ENCODE measurements at regions not wholly inside any gene's neighbourhood (a gene's known extent, or its start where the extent isn't known, plus 50 kb on each side); places are given as distances from the start of the nearest gene placed in this dataset.

DNA sequence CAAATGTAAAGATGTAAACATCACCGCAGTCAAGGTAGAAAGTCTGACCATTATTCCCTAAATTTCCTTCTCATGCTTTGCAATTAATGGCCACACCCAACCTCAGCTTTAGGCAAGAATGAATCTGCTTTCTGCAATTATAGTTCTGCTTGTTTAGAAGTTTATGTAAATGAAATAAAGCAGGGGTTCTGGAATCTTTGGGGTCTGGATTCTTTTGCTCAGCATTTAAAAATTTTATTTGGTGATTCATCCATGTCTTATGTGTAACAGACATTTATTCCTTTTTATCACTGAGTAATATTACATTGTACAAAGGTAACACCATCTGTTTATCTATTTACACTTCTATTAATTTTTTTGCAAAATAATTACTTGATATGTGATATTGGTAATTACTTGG, 613.6 kb downstream of the UTRN start:
- no peaks in the 10 kb centered on the region for H3K36me3 ChIP-seq (ENCODE audit: control insufficient read depth, insufficient read depth, low read length)
- ChIA-PET POLR2A (no interaction called here), CTCF (no interaction called here)
- BruUV-seq (replicated peaks), result no TSS peak
- no peak for ATAC-seq
- intact Hi-C loops (cut with micrococcal nuclease; ENCODE audit: unreplicated experiment), result no loop called here
- H3K27ac ChIP-seq (ENCODE audit: low read length), result no peak overlapping the region
- in situ Hi-C loops (cut with HindIII; ENCODE audit: low pct_unique_long_range_greater_than_20kb, low sequenced_read_pairs), result no loop called here
- H3K9me3 ChIP-seq (ENCODE audit: control insufficient read depth, insufficient read depth, low read depth, low read length), result no peaks in the 10 kb centered on the region; the same call in 1 of the 2 replicates
- peaks cover 10% of the 10 kb centered on the region for H3K4me1 ChIP-seq (ENCODE audit: control insufficient read depth, insufficient read depth, low read length)
- DNase-seq (ENCODE audit: low read depth, low spot score), result no peak
- no peak overlapping the region for H3K4me3 ChIP-seq (ENCODE audit: low read depth in 2 of 2, low read length in 2 of 2)
- H3K27me3 ChIP-seq (ENCODE audit: control insufficient read depth, insufficient read depth, low read length), result no peaks in the 10 kb centered on the region
- TF ChIP-seq, protein P1, sequence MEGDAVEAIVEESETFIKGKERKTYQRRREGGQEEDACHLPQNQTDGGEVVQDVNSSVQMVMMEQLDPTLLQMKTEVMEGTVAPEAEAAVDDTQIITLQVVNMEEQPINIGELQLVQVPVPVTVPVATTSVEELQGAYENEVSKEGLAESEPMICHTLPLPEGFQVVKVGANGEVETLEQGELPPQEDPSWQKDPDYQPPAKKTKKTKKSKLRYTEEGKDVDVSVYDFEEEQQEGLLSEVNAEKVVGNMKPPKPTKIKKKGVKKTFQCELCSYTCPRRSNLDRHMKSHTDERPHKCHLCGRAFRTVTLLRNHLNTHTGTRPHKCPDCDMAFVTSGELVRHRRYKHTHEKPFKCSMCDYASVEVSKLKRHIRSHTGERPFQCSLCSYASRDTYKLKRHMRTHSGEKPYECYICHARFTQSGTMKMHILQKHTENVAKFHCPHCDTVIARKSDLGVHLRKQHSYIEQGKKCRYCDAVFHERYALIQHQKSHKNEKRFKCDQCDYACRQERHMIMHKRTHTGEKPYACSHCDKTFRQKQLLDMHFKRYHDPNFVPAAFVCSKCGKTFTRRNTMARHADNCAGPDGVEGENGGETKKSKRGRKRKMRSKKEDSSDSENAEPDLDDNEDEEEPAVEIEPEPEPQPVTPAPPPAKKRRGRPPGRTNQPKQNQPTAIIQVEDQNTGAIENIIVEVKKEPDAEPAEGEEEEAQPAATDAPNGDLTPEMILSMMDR (IDR thresholded peaks at IDR 0.05), result no peak
- TF ChIP-seq POLR2AphosphoS5 (IDR thresholded peaks at IDR 0.05; ENCODE audit: low read depth, low read length), result no peak

DNA sequence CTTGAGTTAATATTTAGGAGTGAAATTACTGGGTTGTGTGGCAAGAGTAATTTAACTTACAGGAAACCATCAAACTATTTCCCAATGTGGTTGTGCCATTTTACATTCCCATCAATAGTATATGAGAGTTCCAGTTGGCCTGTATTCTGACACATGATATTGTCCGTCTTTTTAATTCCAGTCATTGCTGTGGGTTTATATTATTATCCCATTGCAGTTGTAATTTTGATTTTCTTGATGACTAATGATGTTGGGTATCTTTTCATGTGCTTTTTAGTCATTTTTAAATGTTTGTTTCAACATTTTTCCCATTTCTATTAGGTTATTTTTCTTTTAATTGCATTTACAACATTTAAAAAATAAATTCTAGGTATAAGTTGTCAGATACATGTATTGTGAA, 614.0 kb downstream of the UTRN start:
- no TSS peak for BruUV-seq (replicated peaks)
- no peak overlapping the region for H3K27ac ChIP-seq (ENCODE audit: low read length)
- ATAC-seq (no peak), DNase-seq (ENCODE audit: low read depth, low spot score) (no peak)
- ChIA-PET POLR2A (interaction anchor here (0.6 kb wide), 1 partner anchor 682 kb away, joined by 3 read pairs; no protein-coding TSS in a partner anchor), CTCF (no interaction called here)
- no peak overlapping the region for H3K4me3 ChIP-seq (ENCODE audit: low read depth in 2 of 2, low read length in 2 of 2)
- intact Hi-C loops (cut with micrococcal nuclease; ENCODE audit: unreplicated experiment), result no loop called here
- peaks cover 10% of the 10 kb centered on the region for H3K4me1 ChIP-seq (ENCODE audit: control insufficient read depth, insufficient read depth, low read length)
- H3K9me3 ChIP-seq (ENCODE audit: control insufficient read depth, insufficient read depth, low read depth, low read length), result no peaks in the 10 kb centered on the region; the same call in 1 of the 2 replicates
- in situ Hi-C loops (cut with HindIII; ENCODE audit: low pct_unique_long_range_greater_than_20kb, low sequenced_read_pairs), result no loop called here
- TF ChIP-seq, protein P1 (IDR thresholded peaks at IDR 0.05), result no peak
- TF ChIP-seq REST (IDR thresholded peaks at IDR 0.05; ENCODE audit: insufficient read depth in 1 of 2, low read depth in 2 of 2, low read length in 1 of 2) (no peak), TCF7L2 (IDR thresholded peaks at IDR 0.05; ENCODE audit: low read depth, low read length) (no peak)
- H3K27me3 ChIP-seq (ENCODE audit: control insufficient read depth, insufficient read depth, low read length), result no peaks in the 10 kb centered on the region
- H3K36me3 ChIP-seq (ENCODE audit: control insufficient read depth, insufficient read depth, low read length), result no peaks in the 10 kb centered on the region

GRCh38 chr6:144901412-144901811, 616.3 kb downstream of the UTRN start:
- ChIA-PET POLR2A (no interaction called here), CTCF (no interaction called here)
- no TSS peak for BruUV-seq (replicated peaks)
- peaks cover 10% of the 10 kb centered on the region for H3K4me1 ChIP-seq (ENCODE audit: control insufficient read depth, insufficient read depth, low read length)
- TF ChIP-seq, protein P1 (IDR thresholded peaks at IDR 0.05), result no peak
- TF ChIP-seq POLR2AphosphoS5 (IDR thresholded peaks at IDR 0.05; ENCODE audit: low read depth, low read length), result no peak
- no peak for TF ChIP-seq REST (IDR thresholded peaks at IDR 0.05; ENCODE audit: insufficient read depth in 1 of 2, low read depth in 2 of 2, low read length in 1 of 2)
- TF ChIP-seq TCF7L2 (IDR thresholded peaks at IDR 0.05; ENCODE audit: low read depth, low read length), result no peak
- TF ChIP-seq SIN3A (IDR thresholded peaks at IDR 0.05; ENCODE audit: borderline replicate concordance, insufficient read depth, low read depth, low read length), result no peak
- no peak overlapping the region for H3K27ac ChIP-seq (ENCODE audit: low read length)
- H3K36me3 ChIP-seq (ENCODE audit: control insufficient read depth, insufficient read depth, low read length), result no peaks in the 10 kb centered on the region
- no peaks in the 10 kb centered on the region for H3K27me3 ChIP-seq (ENCODE audit: control insufficient read depth, insufficient read depth, low read length)
- no peak overlapping the region for H3K4me3 ChIP-seq (ENCODE audit: low read depth in 2 of 2, low read length in 2 of 2)
- in situ Hi-C loops (cut with HindIII; ENCODE audit: low pct_unique_long_range_greater_than_20kb, low sequenced_read_pairs) (no loop called here), intact Hi-C loops (cut with micrococcal nuclease; ENCODE audit: unreplicated experiment) (no loop called here)
- H3K9me3 ChIP-seq (ENCODE audit: control insufficient read depth, insufficient read depth, low read depth, low read length), result no peaks in the 10 kb centered on the region; the same call in 1 of the 2 replicates
- ATAC-seq, result no peak
- no peak for DNase-seq (ENCODE audit: low read depth, low spot score)
